Psoas muscle (tissue), 7 donors: ENCODE measurements at regions not wholly inside any gene's neighbourhood (a gene's known extent, or its start where the extent isn't known, plus 50 kb on each side); places are given as distances from the start of the nearest gene placed in this dataset.

ENCODE experiments used
- ATAC-seq, 4 donors: fragments of 200-7000 bp; cut with Tn5 transposase; one replicate each; pipeline ENCODE4 v1.9.1; 2020; ENCODE audit warnings: moderate library complexity in 3 of 4, mild to moderate bottlenecking in 2 of 4
- DNase-seq, 2 donors: peaks; one replicate each; pipeline ENCODE4 v3.0.0-alpha.2; 2020
- H3K27ac ChIP-seq: fragments of 200-600 bp; one replicate; pipeline ENCODE4 v1.8.0; 2022
- H3K27me3 ChIP-seq, 3 donors: fragments of 200-600 bp in 1 of 3; one replicate each; pipeline versions ENCODE4 v1.6.1 to v1.8.0; 2013 to 2022; ENCODE audit warnings: low read length in 2 of 3, mild to moderate bottlenecking in 2 of 3, moderate library complexity in 1 of 3; ENCODE audit not compliant: insufficient read depth in 3 of 3
- H3K36me3 ChIP-seq, 2 donors: fragments of 200-600 bp in 1 of 2; one replicate each; pipeline versions ENCODE4 v1.6.1 to v1.8.0; 2013 to 2022; ENCODE audit warnings: low read depth in 1 of 2, mild to moderate bottlenecking in 1 of 2, moderate library complexity in 1 of 2; ENCODE audit not compliant: insufficient read depth in 1 of 2
- H3K4me1 ChIP-seq: fragments of 200-600 bp; one replicate; pipeline ENCODE4 v1.8.0; 2022
- H3K4me3 ChIP-seq: fragments of 200-600 bp; one replicate; pipeline ENCODE4 v1.8.0; 2022; ENCODE audit warnings: mild to moderate bottlenecking
- H3K9me3 ChIP-seq: fragments of 200-600 bp; one replicate; pipeline ENCODE4 v1.8.0; 2022
- CTCF ChIP-seq: fragments of 200-600 bp; IDR thresholded peaks from one replicate; pipeline ENCODE4 v1.8.0; 2022; ENCODE audit warnings: antibody characterized with exemption
- WGBS, 3 donors: extraction: QIAGEN DNeasy Blood & Tissue Kit; methylation state at CpG; one replicate each; pipeline versions ENCODE4 v1.1.6 to v1.1.7; 2013; 5-methylcytosine and 5-hydroxymethylcytosine counted together
- intact Hi-C, 2 donors: fragments of 100-400 bp; cut with DNase I; formaldehyde crosslinking; loops; one replicate each; pipeline versions ENCODE4 v1.11.0 to v1.14.2; 2022
- donor health status: healthy with polysubstance abuse.
- donor health status: DM: no; HTN: no; CAD: no; lungs with moderate emphysema.
- donor health status: Bipolar disorder and iron deficiency.
- donor health status: healthy.
- donor health status: DM: yes; HTN: yes; CAD: no.
- donor health status: DM: no; HTN: no; CAD: no.
- donor health status: DM: yes; HTN: yes; CAD: no.

GRCh38 chr13:107574517-107575210, 640.7 kb downstream of the LIG4 start:
- no peak for DNase-seq
- H3K4me1 ChIP-seq = no peaks in the 10 kb centered on the region
- WGBS, 3 donors = 30 to 32% (median 32%) methylated on average over 6 of the region's 6 CpGs
- H3K9me3 ChIP-seq = no peaks in the 10 kb centered on the region
- intact Hi-C loops = no loop called here
- H3K36me3 ChIP-seq = no peaks in the 10 kb centered on the region
- TF ChIP-seq CTCF = no peak
- ATAC-seq = no peak
- no peak overlapping the region for H3K4me3 ChIP-seq
- H3K27ac ChIP-seq = no peak overlapping the region
- no peaks in the 10 kb centered on the region for H3K27me3 ChIP-seq

- intact Hi-C loops = no loop called here
- ATAC-seq (no peak), DNase-seq (no peak)
- H3K9me3 ChIP-seq = no peaks in the 10 kb centered on the region
- no peak for TF ChIP-seq CTCF
- no peaks in the 10 kb centered on the region for H3K4me1 ChIP-seq
- no peaks in the 10 kb centered on the region for H3K27me3 ChIP-seq
- no peaks in the 10 kb centered on the region for H3K36me3 ChIP-seq
- 62 to 80% (median 65%) methylated on average over 1 of the region's 1 CpG for WGBS, 3 donors
- H3K27ac ChIP-seq = no peak overlapping the region
- no peak overlapping the region for H3K4me3 ChIP-seq
Measured at GRCh38 chr13:107573184-107573583, 642.2 kb downstream of the LIG4 start.

GRCh38 chr13:107572156-107572555, 643.2 kb downstream of the LIG4 start:
- no peak for DNase-seq
- intact Hi-C loops = no loop called here
- ATAC-seq = no peak
- Histone ChIP-seq H3K4me3 (no peak overlapping the region), H3K27me3 (no peaks in the 10 kb centered on the region), H3K27ac (no peak overlapping the region), H3K36me3 (no peaks in the 10 kb centered on the region), H3K9me3 (no peaks in the 10 kb centered on the region), H3K4me1 (no peaks in the 10 kb centered on the region)
- WGBS, 3 donors = 41 to 57% (median 55%) methylated on average over 3 of the region's 3 CpGs
- no peak for TF ChIP-seq CTCF

DNA sequence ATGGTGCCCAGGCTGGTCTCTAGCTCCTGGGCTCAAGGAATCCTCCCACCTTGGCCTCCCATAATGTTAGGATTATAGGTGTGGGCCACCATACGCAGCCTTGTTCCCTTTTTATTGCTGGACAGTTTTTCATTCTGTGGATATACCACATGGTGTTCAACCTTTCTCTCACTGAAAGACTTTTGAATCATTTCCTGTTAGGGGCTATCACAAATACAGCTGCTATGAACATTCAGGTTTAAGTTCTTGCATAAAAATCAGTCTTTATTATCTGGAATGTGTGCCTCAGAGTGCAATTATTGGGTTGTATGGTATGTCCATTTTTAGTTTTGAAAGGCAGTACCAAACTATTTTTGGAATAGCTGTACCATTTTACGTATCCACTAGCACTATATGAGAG, 647.2 kb downstream of the LIG4 start:
- no peak for TF ChIP-seq CTCF
- DNase-seq (no peak), ATAC-seq (no peak)
- no peak overlapping the region for H3K4me3 ChIP-seq
- no peaks in the 10 kb centered on the region for H3K4me1 ChIP-seq
- no peaks in the 10 kb centered on the region for H3K27me3 ChIP-seq
- H3K36me3 ChIP-seq = no peaks in the 10 kb centered on the region
- peaks cover 3% of the 10 kb centered on the region for H3K9me3 ChIP-seq
- intact Hi-C loops = no loop called here
- WGBS, 3 donors = 81 to 91% (median 83%) methylated on average over 2 of the region's 2 CpGs
- H3K27ac ChIP-seq = no peak overlapping the region
